ENCODE measurements at regions not wholly inside any gene's neighbourhood (a gene's known extent, or its start where the extent isn't known, plus 50 kb on each side); places are given as distances from the start of the nearest gene placed in this dataset.

GRCh38 chr4:18397681-18398390 is 376.3 kb upstream of the LCORL start:
- TF ChIP-seq, protein P1, sequence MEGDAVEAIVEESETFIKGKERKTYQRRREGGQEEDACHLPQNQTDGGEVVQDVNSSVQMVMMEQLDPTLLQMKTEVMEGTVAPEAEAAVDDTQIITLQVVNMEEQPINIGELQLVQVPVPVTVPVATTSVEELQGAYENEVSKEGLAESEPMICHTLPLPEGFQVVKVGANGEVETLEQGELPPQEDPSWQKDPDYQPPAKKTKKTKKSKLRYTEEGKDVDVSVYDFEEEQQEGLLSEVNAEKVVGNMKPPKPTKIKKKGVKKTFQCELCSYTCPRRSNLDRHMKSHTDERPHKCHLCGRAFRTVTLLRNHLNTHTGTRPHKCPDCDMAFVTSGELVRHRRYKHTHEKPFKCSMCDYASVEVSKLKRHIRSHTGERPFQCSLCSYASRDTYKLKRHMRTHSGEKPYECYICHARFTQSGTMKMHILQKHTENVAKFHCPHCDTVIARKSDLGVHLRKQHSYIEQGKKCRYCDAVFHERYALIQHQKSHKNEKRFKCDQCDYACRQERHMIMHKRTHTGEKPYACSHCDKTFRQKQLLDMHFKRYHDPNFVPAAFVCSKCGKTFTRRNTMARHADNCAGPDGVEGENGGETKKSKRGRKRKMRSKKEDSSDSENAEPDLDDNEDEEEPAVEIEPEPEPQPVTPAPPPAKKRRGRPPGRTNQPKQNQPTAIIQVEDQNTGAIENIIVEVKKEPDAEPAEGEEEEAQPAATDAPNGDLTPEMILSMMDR (IDR thresholded peaks at IDR 0.05), result no peak
- no peak for TF ChIP-seq POLR2A (IDR thresholded peaks at IDR 0.05)

Data from sigmoid colon (tissue), 3 donors.